ENCODE measurements at regions not wholly inside any gene's neighbourhood (a gene's known extent, or its start where the extent isn't known, plus 50 kb on each side); places are given as distances from the start of the nearest gene placed in this dataset.
A peak's percentile ranks its signal among the peaks of the same experiment; 100 is the strongest.

GRCh38 chr9:19521205-19521604 lies 112.4 kb downstream of the ACER2 start:
- Histone ChIP-seq H4K20me1 (ENCODE audit: insufficient read depth, low read length) (no peaks in the 10 kb centered on the region), H2AFZ (ENCODE audit: low read length) (no peak overlapping the region), H3K79me2 (ENCODE audit: insufficient read depth, low read length) (no peaks in the 10 kb centered on the region), H3K9me3 (ENCODE audit: low read length) (no peaks in the 10 kb centered on the region), H3F3A (ENCODE audit: insufficient read depth, low read length) (no peaks in the 10 kb centered on the region), H3K27ac (ENCODE audit: low read depth, low read length, poor library complexity, severe bottlenecking) (no peak overlapping the region), H3K4me2 (ENCODE audit: low read length) (no peak overlapping the region), H3K9me2 (ENCODE audit: low read depth, low read length) (no peaks in the 10 kb centered on the region), H3K9ac (ENCODE audit: low read length) (no peak overlapping the region), H3K4me1 (ENCODE audit: insufficient read depth, low read length, severe bottlenecking) (no peaks in the 10 kb centered on the region), H3K27me3 (ENCODE audit: insufficient read depth, low read length) (no peaks in the 10 kb centered on the region), H3K4me3 (ENCODE audit: low read depth, low read length, poor library complexity, severe bottlenecking) (no peak overlapping the region), H3K36me3 (ENCODE audit: insufficient read depth, low read length) (no peaks in the 10 kb centered on the region)
- TF ChIP-seq EZH2 (IDR thresholded peaks at IDR 0.05; ENCODE audit: borderline replicate concordance, low read length) (no peak), CTCF (IDR thresholded peaks at IDR 0.05; ENCODE audit: low read length) (no peak)

- H4K20me1 ChIP-seq (ENCODE audit: insufficient read depth, low read length) = no peaks in the 10 kb centered on the region
- no peaks in the 10 kb centered on the region for H3K27me3 ChIP-seq (ENCODE audit: insufficient read depth, low read length)
- no peak overlapping the region for H3K4me2 ChIP-seq (ENCODE audit: low read length)
- no peaks in the 10 kb centered on the region for H3K36me3 ChIP-seq (ENCODE audit: insufficient read depth, low read length)
- no peaks in the 10 kb centered on the region for H3K4me1 ChIP-seq (ENCODE audit: insufficient read depth, low read length, severe bottlenecking)
- H3F3A ChIP-seq (ENCODE audit: insufficient read depth, low read length) = no peaks in the 10 kb centered on the region
- H3K79me2 ChIP-seq (ENCODE audit: insufficient read depth, low read length) = no peaks in the 10 kb centered on the region
- H3K9me2 ChIP-seq (ENCODE audit: low read depth, low read length) = no peaks in the 10 kb centered on the region
- H2AFZ ChIP-seq (ENCODE audit: low read length) = no peak overlapping the region
- no peak for TF ChIP-seq EZH2 (IDR thresholded peaks at IDR 0.05; ENCODE audit: borderline replicate concordance, low read length)
- peak; percentile 51 for TF ChIP-seq CTCF (IDR thresholded peaks at IDR 0.05; ENCODE audit: low read length)
- H3K4me3 ChIP-seq (ENCODE audit: low read depth, low read length, poor library complexity, severe bottlenecking) = no peak overlapping the region
- H3K9me3 ChIP-seq (ENCODE audit: low read length) = no peaks in the 10 kb centered on the region
- H3K9ac ChIP-seq (ENCODE audit: low read length) = no peak overlapping the region
- H3K27ac ChIP-seq (ENCODE audit: low read depth, low read length, poor library complexity, severe bottlenecking) = no peak overlapping the region
Measured at GRCh38 chr9:19517202-19517942, 108.6 kb downstream of the ACER2 start.

- Histone ChIP-seq H3K36me3 (ENCODE audit: insufficient read depth, low read length) (no peaks in the 10 kb centered on the region), H3F3A (ENCODE audit: insufficient read depth, low read length) (no peaks in the 10 kb centered on the region), H3K27ac (ENCODE audit: low read depth, low read length, poor library complexity, severe bottlenecking) (no peak overlapping the region), H3K4me3 (ENCODE audit: low read depth, low read length, poor library complexity, severe bottlenecking) (no peak overlapping the region), H3K9me2 (ENCODE audit: low read depth, low read length) (no peaks in the 10 kb centered on the region), H3K79me2 (ENCODE audit: insufficient read depth, low read length) (no peaks in the 10 kb centered on the region), H3K27me3 (ENCODE audit: insufficient read depth, low read length) (no peaks in the 10 kb centered on the region), H2AFZ (ENCODE audit: low read length) (no peak overlapping the region), H3K9ac (ENCODE audit: low read length) (no peak overlapping the region), H4K20me1 (ENCODE audit: insufficient read depth, low read length) (no peaks in the 10 kb centered on the region), H3K4me1 (ENCODE audit: insufficient read depth, low read length, severe bottlenecking) (no peaks in the 10 kb centered on the region), H3K4me2 (ENCODE audit: low read length) (no peak overlapping the region), H3K9me3 (ENCODE audit: low read length) (no peaks in the 10 kb centered on the region)
- TF ChIP-seq CTCF (IDR thresholded peaks at IDR 0.05; ENCODE audit: low read length) = no peak
- TF ChIP-seq EZH2 (IDR thresholded peaks at IDR 0.05; ENCODE audit: borderline replicate concordance, low read length) = no peak
Measured at GRCh38 chr9:19516348-19516747, 107.5 kb downstream of the ACER2 start.
